Glomerular endothelial cell (primary cell): ENCODE measurements at regions not wholly inside any gene's neighbourhood (a gene's known extent, or its start where the extent isn't known, plus 50 kb on each side); places are given as distances from the start of the nearest gene placed in this dataset.
"Not testable (repeated sequence)": the region's sequence is repeated elsewhere in the genome, so short reads cannot be mapped to it uniquely, and the experiment has no call there.

ENCODE experiments used
- DNase-seq: peaks from one replicate; pipeline ENCODE4 v3.0.0-alpha.2; 2011; ENCODE audit warnings: low read depth, low spot score; ENCODE audit errors: extremely low read depth

GRCh38 chr12:59517522-59517921 lies 78.3 kb upstream of the SLC16A7 start:
- no peak for DNase-seq

- no peak for DNase-seq
These were observed 94.9 kb upstream of the SLC16A7 start for GRCh38 chr12:59500915-59501314.

- no peak for DNase-seq
These were observed 95.5 kb upstream of the SLC16A7 start for GRCh38 chr12:59500335-59500734.

GRCh38 chr12:59499774-59500173 lies 96.1 kb upstream of the SLC16A7 start:
- DNase-seq = no peak

GRCh38 chr12:59494617-59495016 lies 101.2 kb upstream of the SLC16A7 start:
- no peak for DNase-seq

- no peak for DNase-seq
These were observed 104.0 kb upstream of the SLC16A7 start for GRCh38 chr12:59491877-59492276.

- no peak for DNase-seq
These were observed 109.0 kb upstream of the SLC16A7 start for GRCh38 chr12:59486827-59487226.

- DNase-seq = no peak
These were observed 111.3 kb upstream of the SLC16A7 start for GRCh38 chr12:59484575-59484974.

GRCh38 chr12:59474236-59474635 lies 121.6 kb upstream of the SLC16A7 start:
- DNase-seq = not testable (repeated sequence)

GRCh38 chr12:59472273-59472672 lies 123.6 kb upstream of the SLC16A7 start:
- DNase-seq = no peak

- DNase-seq = no peak
These were observed 135.7 kb upstream of the SLC16A7 start for GRCh38 chr12:59459966-59460660.

GRCh38 chr12:59453475-59453874 lies 142.4 kb upstream of the SLC16A7 start:
- no peak for DNase-seq

- DNase-seq = no peak
These were observed 143.1 kb upstream of the SLC16A7 start for GRCh38 chr12:59452746-59453145.

GRCh38 chr12:59452259-59452658 lies 143.6 kb upstream of the SLC16A7 start:
- DNase-seq = no peak

GRCh38 chr12:59446116-59446515 lies 149.7 kb upstream of the SLC16A7 start:
- DNase-seq = no peak

- no peak for DNase-seq
These were observed 150.9 kb upstream of the SLC16A7 start for GRCh38 chr12:59444932-59445331.

GRCh38 chr12:59432057-59432456 lies 163.8 kb upstream of the SLC16A7 start:
- DNase-seq = no peak

- no peak for DNase-seq
These were observed 164.6 kb upstream of the SLC16A7 start for GRCh38 chr12:59431266-59431665.

GRCh38 chr12:59429766-59430165 lies 166.1 kb upstream of the SLC16A7 start:
- no peak for DNase-seq

GRCh38 chr12:59425798-59426197 lies 170.0 kb upstream of the SLC16A7 start:
- no peak for DNase-seq

GRCh38 chr12:59424666-59425065 lies 171.2 kb upstream of the SLC16A7 start:
- DNase-seq = not testable (repeated sequence)

GRCh38 chr12:59414051-59414450 lies 181.8 kb upstream of the SLC16A7 start:
- no peak for DNase-seq

- DNase-seq = no peak
These were observed 187.4 kb upstream of the SLC16A7 start for GRCh38 chr12:59408431-59408830.
